ENCODE measurements at regions not wholly inside any gene's neighbourhood (a gene's known extent, or its start where the extent isn't known, plus 50 kb on each side); places are given as distances from the start of the nearest gene placed in this dataset.
"Not testable (repeated sequence)": the region's sequence is repeated elsewhere in the genome, so short reads cannot be mapped to it uniquely, and the experiment has no call there.

DNA sequence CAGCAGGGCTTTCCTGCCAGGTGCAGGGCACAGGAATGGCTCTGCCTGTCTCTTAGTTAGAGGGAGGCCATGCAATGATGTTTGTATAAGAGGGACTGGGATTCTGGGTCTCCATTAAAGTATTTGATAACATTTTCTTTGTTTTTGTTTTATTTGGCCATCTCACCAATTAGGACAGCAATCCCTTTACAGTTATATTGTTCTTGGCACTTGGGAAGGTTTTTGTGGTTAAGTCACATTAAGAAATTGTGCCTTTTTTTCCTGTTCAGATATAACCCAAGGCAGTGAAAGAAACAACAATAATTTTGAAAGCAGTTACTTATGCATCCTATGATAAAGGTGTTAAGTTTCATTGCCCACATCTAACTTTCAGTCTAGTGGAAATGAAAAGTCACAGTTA lies 237.4 kb upstream of the PRSS58 start:
- not testable (repeated sequence) for DNase-seq

- no peak for DNase-seq
Observed at GRCh38 chr7:142494021-142494420, 236.2 kb upstream of the PRSS58 start.

- no peak for DNase-seq
Observed at GRCh38 chr7:142488842-142489241, 231.0 kb upstream of the PRSS58 start.

- DNase-seq: no peak
Observed at GRCh38 chr7:142488036-142488633, 230.3 kb upstream of the PRSS58 start.

- DNase-seq: not testable (repeated sequence)
Observed at GRCh38 chr7:142487565-142487964, 229.7 kb upstream of the PRSS58 start.

DNA sequence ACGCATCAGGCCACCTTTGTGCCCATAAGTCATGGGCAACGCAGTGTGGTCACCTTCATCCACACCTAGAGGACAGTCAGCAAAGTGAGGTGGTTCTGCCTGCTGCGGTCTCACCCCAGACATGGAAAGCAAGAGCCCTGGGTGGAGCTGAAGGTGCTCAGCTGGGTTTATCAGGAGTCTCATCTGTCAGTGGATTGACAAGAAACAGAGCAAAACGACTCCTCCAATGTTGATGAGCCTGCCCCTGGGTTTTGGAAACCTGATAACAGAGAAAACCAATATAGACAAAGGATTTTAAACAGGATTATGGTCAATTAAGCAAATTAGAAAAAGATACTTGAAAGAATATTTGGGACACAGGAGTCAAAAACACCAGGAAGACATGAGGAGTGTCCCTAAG lies 229.3 kb upstream of the PRSS58 start:
- DNase-seq: no peak

DNA sequence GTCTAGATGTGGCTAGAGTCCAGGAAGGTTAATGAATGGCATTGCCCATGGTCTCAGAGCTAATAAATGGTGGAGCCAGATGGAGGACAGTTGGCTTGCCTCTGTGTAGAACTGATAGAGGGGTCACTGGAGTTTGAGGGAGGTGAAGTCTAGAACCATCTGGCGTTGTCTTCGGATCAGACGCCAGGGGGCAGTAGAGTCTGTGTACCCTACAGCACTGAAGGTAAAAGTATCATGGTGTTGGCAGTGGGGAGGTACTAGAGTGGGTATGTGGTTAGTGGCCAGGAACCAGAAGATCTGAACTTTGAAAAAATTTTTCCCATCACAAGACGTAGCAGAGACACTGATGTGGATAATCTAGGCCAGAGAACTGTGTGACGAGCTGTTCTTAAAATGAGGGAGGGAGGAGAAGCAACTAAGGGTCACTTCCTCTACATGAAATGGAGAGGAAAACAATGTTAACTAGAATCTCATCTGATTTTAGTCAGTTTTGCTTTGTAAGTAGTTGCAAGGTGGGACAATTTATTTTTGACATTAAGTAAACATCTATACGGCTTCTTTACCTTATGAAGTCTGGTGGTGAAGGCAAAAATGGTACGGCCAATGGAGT lies 227.9 kb upstream of the PRSS58 start:
- peak; percentile 39 for DNase-seq

DNA sequence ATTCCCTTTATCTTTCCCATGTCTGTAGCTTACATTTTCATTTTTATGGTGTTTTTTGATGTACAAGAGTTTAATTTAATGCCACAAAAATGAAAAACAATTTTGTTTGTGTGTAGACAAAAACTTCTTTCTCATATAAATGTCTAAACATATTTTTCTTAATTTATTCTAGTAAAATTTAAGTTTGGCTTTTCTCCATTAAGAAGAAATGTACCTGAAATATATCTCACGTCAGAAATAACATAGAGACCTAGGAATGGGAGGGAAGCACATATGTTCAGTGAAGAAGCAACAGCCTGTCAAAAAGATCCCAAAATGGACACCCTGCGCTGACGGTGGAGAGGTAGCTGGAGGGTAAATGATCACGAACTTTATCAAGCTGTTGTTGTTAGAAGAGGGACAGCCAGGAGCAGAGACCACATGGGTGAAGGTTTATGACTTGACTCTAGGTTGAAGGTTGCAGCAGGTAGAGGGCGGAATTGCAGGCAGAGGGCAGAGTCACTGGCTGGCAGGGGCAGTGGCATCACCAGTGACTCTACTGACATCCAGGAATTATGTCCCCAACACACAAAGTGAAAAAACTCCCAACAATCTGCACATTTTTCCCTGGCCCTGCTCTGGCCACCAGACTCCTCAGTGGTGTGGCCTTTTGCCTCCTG lies 225.9 kb upstream of the PRSS58 start:
- DNase-seq: no peak

DNA sequence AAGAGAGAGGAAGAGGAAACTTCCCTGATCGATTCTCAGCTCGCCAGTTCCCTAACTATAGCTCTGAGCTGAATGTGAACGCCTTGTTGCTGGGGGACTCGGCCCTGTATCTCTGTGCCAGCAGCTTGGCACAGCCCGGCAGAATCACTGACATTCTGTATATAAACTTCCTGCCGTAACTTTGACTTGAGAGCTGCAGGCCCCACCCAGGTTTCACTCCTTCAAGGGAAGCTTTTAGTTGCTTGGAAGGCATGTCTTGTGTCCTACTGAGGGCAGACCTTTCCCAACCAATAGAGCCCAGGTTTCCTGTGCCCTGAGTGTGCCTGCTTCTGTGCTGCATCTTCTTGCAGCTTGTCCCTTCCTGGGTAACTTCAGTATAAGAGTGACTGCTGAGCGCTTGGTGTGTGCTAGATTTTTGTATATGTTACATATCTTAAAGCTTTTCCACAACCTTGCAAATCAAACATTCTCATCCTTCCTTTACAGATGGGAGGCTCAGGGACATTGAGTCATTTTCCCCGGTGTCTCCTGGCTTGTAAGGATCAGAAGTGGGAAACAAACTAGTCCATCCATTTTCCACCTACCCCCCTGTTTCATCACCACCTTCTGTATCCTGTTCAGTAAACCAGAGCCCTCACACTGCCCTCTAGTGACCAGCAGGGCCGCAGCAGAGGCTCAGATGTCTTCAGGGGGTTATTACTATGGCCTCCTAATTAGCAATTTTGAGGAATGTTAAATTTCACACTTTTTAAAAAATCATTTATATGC lies 225.2 kb upstream of the PRSS58 start:
- DNase-seq: peak; percentile 73

- no peak for DNase-seq
Observed at GRCh38 chr7:142481548-142481947, 223.7 kb upstream of the PRSS58 start.

GRCh38 chr7:142478479-142479220 lies 220.8 kb upstream of the PRSS58 start:
- peak; percentile 35 for DNase-seq

GRCh38 chr7:142477801-142478200 lies 219.9 kb upstream of the PRSS58 start:
- DNase-seq: not testable (repeated sequence)

DNA sequence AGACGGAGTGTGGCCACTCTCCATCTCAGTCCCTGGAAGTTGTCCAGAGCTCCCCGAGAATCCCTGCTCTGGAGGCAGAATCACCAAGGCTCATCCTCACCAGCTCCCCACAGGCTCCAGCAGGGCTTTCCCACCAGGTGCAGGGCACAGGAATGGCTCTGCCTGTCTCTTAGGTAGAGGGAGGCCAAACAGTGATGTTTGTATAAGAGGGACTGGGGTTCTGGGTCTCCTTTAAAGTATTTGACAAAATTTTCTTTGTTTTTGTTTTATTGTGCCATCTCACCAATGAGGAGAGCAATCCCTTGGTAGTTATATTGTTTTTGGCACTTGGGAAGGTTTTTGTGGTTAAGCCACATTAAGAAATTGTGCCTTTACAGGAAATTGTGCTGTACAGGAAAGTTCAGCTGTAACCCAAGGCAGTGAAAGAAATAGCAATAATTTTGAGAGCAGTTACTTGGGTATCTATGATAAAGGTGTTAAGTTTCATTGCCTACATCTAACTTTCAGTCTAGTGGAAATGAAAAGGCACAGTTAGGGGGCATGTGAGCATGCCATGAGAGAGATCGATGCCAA lies 219.3 kb upstream of the PRSS58 start:
- DNase-seq: no peak

DNA sequence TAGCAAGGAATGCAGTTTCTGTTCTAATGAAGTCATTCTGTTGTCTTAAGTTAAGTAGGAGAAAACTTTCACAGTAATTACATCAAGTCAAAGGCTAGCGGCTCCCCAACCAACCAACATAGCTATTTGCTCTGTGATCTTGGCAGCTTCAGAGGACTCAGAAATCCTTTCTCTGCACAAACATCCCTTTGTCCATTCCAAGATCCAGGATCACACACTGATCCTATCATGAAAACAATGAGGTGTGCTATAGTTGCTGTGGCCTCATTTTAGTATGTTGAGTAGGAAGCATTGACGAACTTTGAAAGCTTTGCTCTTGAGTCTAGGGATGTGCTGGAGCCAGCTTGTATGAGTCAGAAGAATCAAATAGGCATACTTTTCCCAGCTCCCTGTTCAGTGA lies 218.2 kb upstream of the PRSS58 start:
- no peak for DNase-seq

GRCh38 chr7:142471820-142472219 lies 214.0 kb upstream of the PRSS58 start:
- DNase-seq: no peak

DNA sequence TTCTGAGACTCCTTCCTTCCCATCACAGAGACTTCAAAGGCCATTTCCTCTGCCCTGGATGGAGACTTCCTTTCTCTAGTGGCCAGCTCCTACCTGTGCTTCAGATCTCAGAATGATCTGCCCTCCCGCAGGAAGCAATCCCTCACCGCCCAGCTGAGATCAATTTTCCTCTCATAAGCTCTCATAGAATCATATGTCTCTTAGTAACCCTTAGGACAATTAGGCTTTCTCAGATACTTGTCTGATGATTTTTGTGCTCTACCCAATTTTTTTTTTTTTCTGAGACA lies 212.6 kb upstream of the PRSS58 start:
- DNase-seq: no peak

DNA sequence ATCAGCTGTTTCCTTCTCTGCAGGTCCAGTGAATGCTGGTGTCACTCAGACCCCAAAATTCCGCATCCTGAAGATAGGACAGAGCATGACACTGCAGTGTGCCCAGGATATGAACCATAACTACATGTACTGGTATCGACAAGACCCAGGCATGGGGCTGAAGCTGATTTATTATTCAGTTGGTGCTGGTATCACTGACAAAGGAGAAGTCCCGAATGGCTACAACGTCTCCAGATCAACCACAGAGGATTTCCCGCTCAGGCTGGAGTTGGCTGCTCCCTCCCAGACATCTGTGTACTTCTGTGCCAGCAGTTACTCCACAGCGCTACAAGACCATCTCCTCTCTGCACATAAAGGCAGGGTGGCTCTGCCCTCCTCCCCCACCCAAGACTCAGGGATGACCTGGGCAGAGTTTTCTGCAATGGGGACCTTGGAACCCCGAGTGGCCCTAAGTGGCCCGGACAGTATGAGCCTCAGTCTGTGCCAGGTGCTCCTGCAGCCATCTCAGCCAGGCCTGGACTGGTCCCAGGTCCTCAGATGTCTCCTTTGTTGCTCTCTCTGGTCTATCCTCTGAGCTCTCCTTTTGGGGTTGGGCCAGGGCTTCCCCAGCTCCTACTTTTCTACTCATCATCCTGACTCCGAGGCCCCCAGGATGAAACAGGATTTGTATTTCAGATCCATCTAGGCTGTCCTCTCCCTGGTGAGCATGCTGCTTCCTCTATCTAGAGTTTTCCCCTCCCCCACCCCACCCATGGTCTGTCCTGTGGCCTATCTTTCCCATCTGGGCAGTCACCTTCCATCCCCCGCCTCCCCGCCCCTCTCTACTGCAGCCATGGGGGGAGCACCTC lies 212.1 kb upstream of the PRSS58 start:
- DNase-seq: no peak

- DNase-seq: no peak
Observed at GRCh38 chr7:142468871-142469665, 211.2 kb upstream of the PRSS58 start.

DNA sequence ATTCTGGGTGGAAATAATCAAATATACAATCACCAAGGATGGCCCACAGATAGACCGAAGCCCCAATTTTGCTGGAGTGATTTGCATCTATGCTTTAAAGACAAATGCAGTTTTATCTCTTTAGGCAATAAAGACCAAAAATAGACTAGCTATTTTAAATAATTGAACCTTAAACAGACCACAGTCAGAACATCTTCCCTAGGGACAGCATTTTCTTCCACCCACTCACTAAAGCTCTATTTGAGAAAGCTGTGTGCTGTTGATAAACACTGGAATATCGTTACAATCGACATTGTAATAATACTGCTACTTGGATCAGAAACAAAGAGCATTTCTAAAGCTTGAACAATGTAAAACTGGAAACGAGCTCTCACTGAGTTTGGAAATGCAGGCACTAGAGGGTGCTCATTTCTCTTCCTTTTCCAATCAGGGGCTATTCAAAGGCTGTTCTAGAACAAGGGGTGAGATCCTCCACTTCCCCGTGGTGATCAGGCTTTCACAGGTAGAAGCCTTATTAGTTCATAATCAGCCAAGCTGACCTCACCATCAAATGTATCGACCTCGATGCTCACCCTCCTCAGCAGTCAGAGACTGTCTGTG lies 209.3 kb upstream of the PRSS58 start:
- not testable (repeated sequence) for DNase-seq

DNA sequence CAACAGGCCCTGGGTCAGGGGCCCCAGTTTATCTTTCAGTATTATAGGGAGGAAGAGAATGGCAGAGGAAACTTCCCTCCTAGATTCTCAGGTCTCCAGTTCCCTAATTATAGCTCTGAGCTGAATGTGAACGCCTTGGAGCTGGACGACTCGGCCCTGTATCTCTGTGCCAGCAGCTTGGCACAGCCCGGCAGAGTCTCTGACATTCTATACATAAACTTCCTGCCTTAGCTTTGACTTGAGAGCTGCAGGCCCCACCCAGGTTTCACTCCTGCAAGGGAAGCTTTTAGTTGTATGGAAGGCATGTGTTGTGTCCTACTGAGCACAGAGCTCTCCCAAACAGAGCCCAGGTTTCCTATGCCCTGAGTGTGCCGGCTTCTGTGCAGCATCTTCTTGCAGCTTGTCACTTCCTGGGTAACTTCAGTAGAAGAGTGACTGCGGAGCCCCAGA lies 205.6 kb upstream of the PRSS58 start:
- peak; percentile 38 for DNase-seq

- no peak for DNase-seq
Observed at GRCh38 chr7:142461437-142461836, 203.6 kb upstream of the PRSS58 start.
